GM18502 (cell line): ENCODE measurements at regions not wholly inside any gene's neighbourhood (a gene's known extent, or its start where the extent isn't known, plus 50 kb on each side); places are given as distances from the start of the nearest gene placed in this dataset.

Source experiments
- ATAC-seq: cut with Tn5 transposase; IDR thresholded peaks from one replicate; pipeline ENCODE4 v1.9.1; 2021; ENCODE audit warnings: mild to moderate bottlenecking; ENCODE audit not compliant: unreplicated experiment, poor library complexity

DNA sequence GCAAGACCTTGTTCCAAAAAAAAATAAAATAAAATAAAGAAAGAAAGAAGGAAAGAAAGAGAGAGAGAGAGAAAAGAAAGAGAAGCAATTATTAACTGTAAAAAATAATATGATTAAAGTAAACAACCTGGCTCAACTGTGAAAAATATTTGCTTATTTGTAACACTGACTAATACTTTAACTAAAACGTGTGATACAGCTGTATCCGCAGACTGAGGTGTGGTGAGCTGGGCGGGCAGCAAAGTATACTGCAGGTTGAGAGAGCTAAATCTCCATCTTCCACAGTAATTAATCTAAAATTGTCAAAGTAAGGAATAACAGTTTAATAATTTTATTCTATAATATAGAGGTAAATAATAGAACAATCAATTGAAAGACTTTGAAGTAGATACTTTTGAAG is 145.5 kb upstream of the FAM241A start:
- no peak for ATAC-seq

- ATAC-seq: no peak
Observed at GRCh38 chr4:112001041-112001440, 144.2 kb upstream of the FAM241A start.

- ATAC-seq: no peak
Observed at GRCh38 chr4:112002248-112002661, 143.0 kb upstream of the FAM241A start.

DNA sequence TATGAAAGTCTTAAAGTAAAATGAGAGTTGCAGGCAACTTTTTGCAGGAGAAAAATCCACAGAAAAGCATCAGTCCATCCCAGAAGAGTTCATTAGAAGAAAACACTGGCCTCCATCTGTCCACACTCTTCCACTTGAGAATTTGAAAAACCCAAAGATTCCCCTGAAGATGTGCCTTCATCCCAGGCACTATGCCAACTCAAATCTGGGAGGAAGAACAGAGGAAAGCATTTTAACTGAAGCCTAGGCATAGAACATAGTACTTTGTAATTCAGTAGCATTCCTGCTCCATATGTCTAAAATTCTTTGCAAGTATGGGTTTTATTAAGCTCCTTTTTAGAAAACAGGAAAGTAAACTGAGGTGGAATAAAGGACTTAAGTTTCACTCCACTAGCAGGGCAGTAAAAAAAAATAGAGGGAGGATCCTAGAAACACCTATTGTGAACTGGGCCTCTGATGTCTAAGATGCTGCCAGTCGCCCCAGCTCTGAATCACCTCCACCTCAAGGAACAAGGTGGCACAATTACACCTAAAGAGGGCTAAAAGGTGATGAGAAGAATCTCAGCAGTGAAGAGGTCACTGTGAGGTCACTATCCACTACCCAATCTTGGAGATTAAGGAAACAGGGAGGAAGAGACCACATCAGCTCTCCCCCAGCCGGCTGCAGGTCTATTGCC is 141.9 kb upstream of the FAM241A start:
- ATAC-seq: no peak

DNA sequence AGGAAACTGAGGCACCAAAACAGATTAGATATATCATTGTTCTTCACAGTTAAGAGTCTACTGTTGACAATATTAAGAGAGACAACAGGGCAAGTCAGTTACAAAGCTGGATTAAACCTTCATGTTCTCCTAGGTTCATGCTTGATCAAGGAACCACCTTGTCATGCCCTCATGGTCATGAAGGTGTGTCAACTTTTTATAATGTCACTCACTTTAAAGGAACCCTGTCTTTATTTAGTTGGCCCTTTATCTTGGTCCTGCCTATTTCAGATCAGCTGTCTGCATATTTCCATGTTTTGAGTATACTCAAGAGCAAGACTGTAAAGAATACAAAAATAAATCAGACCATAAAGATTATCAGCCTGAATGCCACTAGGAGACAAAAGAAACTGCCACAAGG is 140.2 kb upstream of the FAM241A start:
- no peak for ATAC-seq

DNA sequence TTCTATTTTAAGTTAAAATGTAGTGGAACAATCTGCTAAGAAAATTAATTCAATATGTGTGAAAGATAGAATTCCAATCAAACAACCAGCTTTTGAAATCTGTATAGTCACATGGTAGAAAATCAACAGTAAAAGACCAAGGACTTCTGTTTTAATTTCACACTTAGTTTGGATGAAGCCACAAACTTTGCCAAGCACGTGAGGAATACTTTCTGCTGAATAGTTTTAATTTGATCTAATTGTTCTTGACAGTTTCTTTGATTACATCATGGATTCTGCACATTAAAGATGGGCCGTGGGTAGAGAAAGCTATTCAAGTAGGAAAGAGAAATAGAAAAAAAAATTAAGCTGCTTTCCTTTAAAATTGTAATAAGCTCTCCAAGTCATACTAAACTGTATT is 137.9 kb upstream of the FAM241A start:
- no peak for ATAC-seq

- no peak for ATAC-seq
Observed at GRCh38 chr4:112015960-112016359, 129.3 kb upstream of the FAM241A start.

DNA sequence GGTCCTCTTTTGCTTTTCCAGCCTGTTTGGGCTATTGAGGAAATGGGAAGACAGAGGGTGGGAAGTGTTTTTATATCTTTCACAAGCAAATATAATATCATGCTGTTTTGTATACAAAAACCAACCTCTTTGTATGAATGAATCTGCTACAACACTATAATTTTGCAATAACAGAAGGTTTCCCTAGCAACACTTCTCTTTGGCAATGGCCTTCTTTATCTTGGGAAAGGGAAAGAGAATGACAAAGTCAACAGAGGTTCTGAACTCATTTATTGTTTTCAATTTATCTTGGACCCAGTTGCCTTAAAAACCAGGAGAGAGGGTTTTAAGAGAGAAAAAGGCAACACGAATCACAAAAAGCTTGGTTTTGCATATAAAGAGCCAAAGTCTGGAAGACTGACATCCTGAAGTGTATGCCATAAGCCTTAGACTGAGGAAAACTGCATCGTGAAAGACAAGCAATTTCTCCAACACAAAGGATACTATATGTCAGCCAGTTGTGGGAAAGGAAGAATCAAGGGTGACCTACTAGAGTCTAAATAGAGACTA is 121.8 kb upstream of the FAM241A start:
- no peak for ATAC-seq

DNA sequence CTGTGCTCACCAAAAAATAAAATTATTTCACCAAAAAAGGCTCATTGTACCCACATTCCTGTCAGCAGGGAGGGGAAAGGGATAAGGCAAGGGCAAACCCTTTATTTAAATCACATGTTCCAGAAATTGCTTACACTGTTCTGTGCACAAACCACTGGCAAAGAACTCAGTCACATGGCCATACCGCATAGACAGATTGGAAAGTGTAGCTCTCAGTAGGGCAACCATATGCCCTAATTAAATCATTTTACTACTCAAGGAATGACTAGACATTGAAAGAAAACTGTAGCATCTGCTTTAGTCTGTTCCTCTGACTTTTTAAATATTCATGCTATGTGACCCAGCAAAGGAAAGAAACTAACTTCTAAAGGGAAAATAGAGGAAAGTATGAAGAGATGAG is 119.2 kb upstream of the FAM241A start:
- ATAC-seq: no peak

DNA sequence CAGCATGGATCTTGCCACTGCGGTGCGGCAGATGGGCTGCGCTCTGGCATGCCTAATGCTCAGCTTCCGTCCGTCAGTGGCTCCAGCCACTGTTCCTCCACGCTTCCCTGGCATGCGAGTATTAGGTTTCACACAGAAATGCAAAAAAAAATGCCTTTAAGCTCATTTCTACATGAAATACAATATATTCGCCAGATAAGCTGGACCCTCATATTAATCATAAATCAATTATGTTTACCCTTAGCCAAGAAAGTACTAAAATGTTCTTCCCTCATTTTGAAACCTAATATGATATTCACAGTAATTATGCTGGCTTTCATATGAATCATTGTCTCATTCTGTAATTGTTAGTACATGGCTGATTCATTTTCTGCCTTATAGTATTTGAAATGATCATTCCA is 115.5 kb upstream of the FAM241A start:
- no peak for ATAC-seq

- peak; percentile 85 for ATAC-seq
Observed at GRCh38 chr4:112031712-112032328, 113.4 kb upstream of the FAM241A start.

GRCh38 chr4:112036886-112037285 is 108.4 kb upstream of the FAM241A start:
- no peak for ATAC-seq

GRCh38 chr4:112038861-112039260 is 106.4 kb upstream of the FAM241A start:
- no peak for ATAC-seq

- peak; percentile 97 for ATAC-seq
Observed at GRCh38 chr4:112049119-112049518, 96.1 kb upstream of the FAM241A start.

GRCh38 chr4:112053825-112054350 is 91.4 kb upstream of the FAM241A start:
- ATAC-seq: no peak

DNA sequence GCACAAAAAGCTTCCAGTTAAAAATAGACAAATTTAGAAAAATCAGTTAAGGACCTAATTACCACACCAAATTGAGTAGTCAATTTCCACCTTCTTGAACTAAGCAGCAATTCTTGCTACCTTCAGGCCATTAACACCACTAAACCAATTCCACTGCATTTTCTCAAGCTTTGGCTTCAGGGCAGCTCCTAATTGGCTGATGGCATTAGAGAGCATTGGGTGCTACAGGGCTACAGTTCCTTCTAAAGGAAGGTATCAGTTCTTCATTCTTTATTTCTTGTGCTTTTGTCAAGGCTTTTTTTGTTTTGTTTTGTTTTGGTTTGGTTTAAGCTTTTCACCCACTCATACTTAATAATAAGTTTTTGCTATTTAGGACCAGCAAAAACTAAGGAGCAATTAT is 90.2 kb upstream of the FAM241A start:
- peak; percentile 56 for ATAC-seq

GRCh38 chr4:112057470-112057869 is 87.8 kb upstream of the FAM241A start:
- ATAC-seq: no peak

DNA sequence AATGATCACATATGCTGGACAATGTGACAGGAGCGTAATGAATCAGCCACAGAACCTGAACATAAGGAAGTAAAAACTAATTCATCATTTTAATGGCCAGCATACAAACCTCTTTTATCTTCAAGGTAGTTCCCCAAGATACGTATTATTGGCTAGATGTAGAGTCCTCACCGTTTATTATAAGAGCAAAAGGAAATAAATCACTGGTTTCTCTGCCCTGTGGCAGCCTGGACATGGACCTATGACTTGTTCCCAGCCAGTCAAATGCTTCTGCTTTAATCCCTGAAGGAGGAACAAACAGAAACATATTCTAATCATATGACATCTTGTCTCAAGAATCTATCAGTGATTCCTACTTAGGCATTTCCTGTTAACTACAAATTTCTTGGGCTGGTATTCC is 86.8 kb upstream of the FAM241A start:
- ATAC-seq: no peak

DNA sequence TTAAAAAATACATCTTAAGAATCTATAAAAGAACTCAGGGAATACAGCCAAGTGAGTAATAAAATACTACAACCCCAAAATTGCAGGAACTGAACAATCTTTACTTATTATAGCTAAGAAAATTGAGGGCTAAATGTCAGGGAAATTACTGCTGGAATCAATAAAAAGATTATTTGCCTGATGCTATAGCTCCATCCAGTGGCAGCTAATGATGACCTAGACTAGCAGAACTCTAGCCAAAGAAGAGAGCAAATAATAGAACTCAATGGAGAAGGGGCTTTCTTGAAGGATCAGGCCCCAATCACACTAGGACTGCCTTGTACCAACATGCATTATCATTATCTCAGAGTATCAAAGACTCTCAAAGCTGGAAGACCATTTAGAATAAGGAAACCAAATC is 85.0 kb upstream of the FAM241A start:
- ATAC-seq: no peak

- ATAC-seq: no peak
Observed at GRCh38 chr4:112061207-112061817, 83.9 kb upstream of the FAM241A start.

DNA sequence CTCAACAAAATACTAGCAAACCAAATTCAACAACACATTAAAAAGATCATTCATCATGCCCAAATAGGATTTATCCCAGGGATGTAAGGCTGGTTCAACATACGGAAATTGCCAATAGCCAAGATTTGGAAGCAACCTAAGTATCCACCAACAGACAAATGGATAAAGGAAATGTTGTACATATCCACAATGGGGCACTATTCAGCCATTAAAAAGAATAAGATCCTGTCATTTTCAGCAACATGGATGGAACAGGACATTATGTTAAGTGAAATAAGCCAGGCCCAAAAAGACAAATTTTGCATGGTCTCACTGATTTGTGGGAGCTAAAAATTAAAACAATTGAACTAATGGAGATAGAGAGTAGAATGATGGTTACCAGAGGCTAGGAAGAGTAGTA is 82.0 kb upstream of the FAM241A start:
- ATAC-seq: no peak
